Astrocyte (in vitro differentiated cells and primary cell): ENCODE measurements at regions not wholly inside any gene's neighbourhood (a gene's known extent, or its start where the extent isn't known, plus 50 kb on each side); places are given as distances from the start of the nearest gene placed in this dataset.

ENCODE experiments used
- DNase-seq: peaks from one replicate; pipeline ENCODE4 v3.0.0-alpha.2; 2010; ENCODE audit warnings: low read depth
- FAIRE-seq: peaks from 2 replicates; lab custom pipeline; 2011; peaks lifted over from hg19 to GRCh38; lab: Jason Lieb, UNC
- H2AFZ ChIP-seq: 2 replicates; pipeline ENCODE4 v1.6.0; 2012; ENCODE audit warnings: low read depth, low read length, inconsistent platforms
- H3K27ac ChIP-seq: 2 replicates; pipeline ENCODE4 v1.5.1; 2011; ENCODE audit warnings: low read depth, low read length, inconsistent platforms
- H3K27me3 ChIP-seq: 2 replicates; pipeline ENCODE4 v1.6.0; 2011; ENCODE audit warnings: low read length, inconsistent platforms; ENCODE audit not compliant: insufficient read depth
- H3K36me3 ChIP-seq: 2 replicates; pipeline ENCODE4 v1.5.1; 2011; ENCODE audit warnings: low read length, inconsistent platforms; ENCODE audit not compliant: insufficient read depth
- H3K4me1 ChIP-seq: 2 replicates; pipeline ENCODE4 v1.5.1; 2011; ENCODE audit warnings: low read length, inconsistent platforms; ENCODE audit not compliant: insufficient read depth
- H3K4me2 ChIP-seq: 2 replicates; pipeline ENCODE4 v1.6.0; 2012; ENCODE audit warnings: low read length, inconsistent platforms
- H3K4me3 ChIP-seq: 2 replicates; pipeline ENCODE4 v1.5.1; 2011; ENCODE audit warnings: low read depth, mild to moderate bottlenecking, low read length, inconsistent platforms; ENCODE audit not compliant: insufficient read depth
- H3K79me2 ChIP-seq: 2 replicates; pipeline ENCODE4 v1.6.0; 2012; ENCODE audit warnings: mild to moderate bottlenecking, low read length, inconsistent platforms; ENCODE audit not compliant: insufficient read depth
- H3K9ac ChIP-seq: 2 replicates; pipeline ENCODE4 v1.6.0; 2012; ENCODE audit warnings: mild to moderate bottlenecking, low read length, inconsistent platforms
- H3K9me3 ChIP-seq: 2 replicates; pipeline ENCODE4 v1.5.1; 2012; ENCODE audit warnings: low read depth, mild to moderate bottlenecking, low read length, inconsistent platforms; ENCODE audit not compliant: insufficient read depth
- H4K20me1 ChIP-seq: 2 replicates; pipeline ENCODE4 v1.6.0; 2012; ENCODE audit warnings: low read length, inconsistent platforms; ENCODE audit not compliant: insufficient read depth
- H3K27ac Mint-ChIP-seq: one replicate; pipeline ENCODE4 v1.8.0; 2021; ENCODE audit warnings: mild to moderate bottlenecking, mixed read lengths; ENCODE audit not compliant: unreplicated experiment
- H3K27me3 Mint-ChIP-seq: one replicate; pipeline ENCODE4 v1.8.0; 2021; ENCODE audit warnings: low read depth, mixed read lengths; ENCODE audit not compliant: unreplicated experiment
- H3K36me3 Mint-ChIP-seq: one replicate; pipeline ENCODE4 v1.8.0; 2021; ENCODE audit warnings: low read depth, mixed read lengths; ENCODE audit not compliant: unreplicated experiment
- H3K4me1 Mint-ChIP-seq: one replicate; pipeline ENCODE4 v1.8.0; 2021; ENCODE audit warnings: low read depth, mixed read lengths; ENCODE audit not compliant: unreplicated experiment
- H3K4me3 Mint-ChIP-seq: one replicate; pipeline ENCODE4 v1.8.0; 2021; ENCODE audit warnings: mild to moderate bottlenecking, moderate library complexity, mixed read lengths; ENCODE audit not compliant: unreplicated experiment
- H3K9me3 Mint-ChIP-seq: one replicate; pipeline ENCODE4 v1.8.0; 2021; ENCODE audit warnings: mild to moderate bottlenecking, mixed read lengths; ENCODE audit not compliant: unreplicated experiment
- EZH2 ChIP-seq: IDR thresholded peaks from 2 replicates; pipeline ENCODE4 v1.6.1; 2012; ENCODE audit warnings: mild to moderate bottlenecking, low read length, inconsistent platforms; ENCODE audit not compliant: insufficient read depth
- TF ChIP-seq, protein P1 (sequence below): IDR thresholded peaks from 2 replicates; pipeline ENCODE4 v1.5.1; 2011; ENCODE audit warnings: low read depth, mild to moderate bottlenecking, inconsistent platforms, low read length, moderate library complexity; ENCODE audit not compliant: insufficient read depth

DNA sequence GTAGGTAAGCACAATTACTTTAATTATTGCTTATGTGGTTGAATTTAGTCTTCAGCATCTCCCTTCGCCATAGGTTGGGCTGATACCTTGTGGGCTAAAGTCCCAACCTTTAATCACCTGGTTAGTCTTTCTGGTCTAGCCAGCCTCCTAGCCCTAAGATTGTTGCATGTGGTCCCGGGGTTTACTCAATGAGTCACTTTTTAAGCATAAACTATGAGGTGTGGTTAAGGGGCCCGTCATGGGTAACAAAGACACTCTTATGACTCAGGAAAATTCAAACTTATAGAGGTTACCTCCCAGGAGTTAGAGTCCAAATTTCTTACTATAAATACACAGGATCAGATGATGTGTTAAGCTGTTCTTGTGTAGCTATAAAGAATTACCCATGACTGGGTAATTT, 841.6 kb downstream of the TRIB2 start:
- H3K4me2 ChIP-seq, result peak overlapping the region; percentile 61
- Mint-ChIP-seq H3K27ac (peak overlapping the region; percentile 56), H3K4me1 (peaks cover 11% of the 10 kb centered on the region), H3K9me3 (peaks cover 4% of the 10 kb centered on the region), H3K36me3 (no peaks in the 10 kb centered on the region), H3K4me3 (no peak overlapping the region), H3K27me3 (no peaks in the 10 kb centered on the region)
- H3K4me1 ChIP-seq, result peaks cover 9% of the 10 kb centered on the region
- no peaks in the 10 kb centered on the region for H3K27me3 ChIP-seq
- DNase-seq (peak; percentile 92), FAIRE-seq (no peak)
- no peaks in the 10 kb centered on the region for H3K9me3 ChIP-seq
- no peaks in the 10 kb centered on the region for H3K36me3 ChIP-seq
- no peaks in the 10 kb centered on the region for H3K79me2 ChIP-seq
- H2AFZ ChIP-seq, result no peak overlapping the region
- H3K27ac ChIP-seq, result peak overlapping the region; percentile 21
- H3K4me3 ChIP-seq, result no peak overlapping the region
- TF ChIP-seq EZH2, result no peak
- TF ChIP-seq, protein P1, sequence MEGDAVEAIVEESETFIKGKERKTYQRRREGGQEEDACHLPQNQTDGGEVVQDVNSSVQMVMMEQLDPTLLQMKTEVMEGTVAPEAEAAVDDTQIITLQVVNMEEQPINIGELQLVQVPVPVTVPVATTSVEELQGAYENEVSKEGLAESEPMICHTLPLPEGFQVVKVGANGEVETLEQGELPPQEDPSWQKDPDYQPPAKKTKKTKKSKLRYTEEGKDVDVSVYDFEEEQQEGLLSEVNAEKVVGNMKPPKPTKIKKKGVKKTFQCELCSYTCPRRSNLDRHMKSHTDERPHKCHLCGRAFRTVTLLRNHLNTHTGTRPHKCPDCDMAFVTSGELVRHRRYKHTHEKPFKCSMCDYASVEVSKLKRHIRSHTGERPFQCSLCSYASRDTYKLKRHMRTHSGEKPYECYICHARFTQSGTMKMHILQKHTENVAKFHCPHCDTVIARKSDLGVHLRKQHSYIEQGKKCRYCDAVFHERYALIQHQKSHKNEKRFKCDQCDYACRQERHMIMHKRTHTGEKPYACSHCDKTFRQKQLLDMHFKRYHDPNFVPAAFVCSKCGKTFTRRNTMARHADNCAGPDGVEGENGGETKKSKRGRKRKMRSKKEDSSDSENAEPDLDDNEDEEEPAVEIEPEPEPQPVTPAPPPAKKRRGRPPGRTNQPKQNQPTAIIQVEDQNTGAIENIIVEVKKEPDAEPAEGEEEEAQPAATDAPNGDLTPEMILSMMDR, result no peak
- no peaks in the 10 kb centered on the region for H4K20me1 ChIP-seq
- peak overlapping the region; percentile 2 for H3K9ac ChIP-seq

DNA sequence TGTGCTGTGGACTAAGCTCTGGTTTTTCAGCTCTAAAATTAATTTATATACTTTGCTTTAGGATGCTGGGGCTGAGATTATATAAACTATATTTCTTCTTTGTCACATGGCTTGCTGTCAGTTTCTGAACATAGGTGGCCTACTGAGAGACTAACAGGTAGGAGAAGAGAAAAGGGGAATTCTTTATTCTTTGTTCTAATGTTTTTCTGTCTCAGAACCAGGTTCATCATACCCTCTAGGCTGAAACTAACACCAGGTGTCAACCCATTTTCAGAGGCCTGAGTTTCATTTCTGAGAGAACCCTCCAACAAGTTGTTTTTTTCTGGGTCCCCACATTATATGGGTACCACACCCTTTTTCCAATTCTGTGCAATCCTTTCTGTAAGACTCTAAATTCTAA, 843.6 kb downstream of the TRIB2 start:
- Histone ChIP-seq H3K79me2 (no peaks in the 10 kb centered on the region), H3K36me3 (no peaks in the 10 kb centered on the region), H3K9ac (no peak overlapping the region), H3K4me2 (no peak overlapping the region), H2AFZ (no peak overlapping the region), H3K27ac (no peak overlapping the region), H3K4me3 (no peak overlapping the region), H3K4me1 (peaks cover 9% of the 10 kb centered on the region), H3K27me3 (no peaks in the 10 kb centered on the region), H3K9me3 (no peaks in the 10 kb centered on the region), H4K20me1 (no peaks in the 10 kb centered on the region)
- Mint-ChIP-seq H3K27me3 (no peaks in the 10 kb centered on the region), H3K4me1 (peaks cover 11% of the 10 kb centered on the region), H3K9me3 (peaks cover 4% of the 10 kb centered on the region), H3K4me3 (no peak overlapping the region), H3K36me3 (no peaks in the 10 kb centered on the region), H3K27ac (no peak overlapping the region)
- FAIRE-seq (no peak), DNase-seq (no peak)
- TF ChIP-seq EZH2, result no peak
- TF ChIP-seq, protein P1, result no peak

DNA sequence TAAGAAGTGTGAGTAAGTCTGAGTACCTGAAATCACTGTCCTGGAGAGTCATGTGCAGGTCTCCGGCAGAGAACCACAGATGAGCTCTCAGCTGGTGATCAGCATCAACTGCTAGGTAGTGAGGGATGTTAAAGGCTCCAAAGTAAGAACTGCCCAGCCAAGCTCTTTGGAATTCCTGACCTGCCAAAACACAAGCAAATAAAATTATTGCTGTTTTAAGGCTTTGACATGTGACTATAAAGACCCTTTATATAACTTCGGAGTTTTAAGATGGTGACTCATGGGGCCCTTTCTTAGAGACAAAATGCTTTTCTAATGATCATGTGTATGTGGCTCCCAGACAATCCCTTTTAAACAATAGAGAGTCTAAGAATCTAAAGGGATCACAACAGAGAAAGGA, 855.7 kb downstream of the TRIB2 start:
- no peaks in the 10 kb centered on the region for H3K9me3 Mint-ChIP-seq
- H3K4me2 ChIP-seq, result peak overlapping the region; percentile 33
- no peak overlapping the region for H3K9ac ChIP-seq
- DNase-seq (peak; percentile 54), FAIRE-seq (no peak)
- peaks cover 5% of the 10 kb centered on the region for H3K4me1 Mint-ChIP-seq
- no peaks in the 10 kb centered on the region for H3K36me3 ChIP-seq
- H3K27me3 ChIP-seq, result no peaks in the 10 kb centered on the region
- H3K27ac ChIP-seq, result no peak overlapping the region
- no peak overlapping the region for H2AFZ ChIP-seq
- H3K79me2 ChIP-seq, result no peaks in the 10 kb centered on the region
- no peaks in the 10 kb centered on the region for H4K20me1 ChIP-seq
- no peak overlapping the region for H3K4me3 Mint-ChIP-seq
- H3K4me3 ChIP-seq, result no peak overlapping the region
- no peaks in the 10 kb centered on the region for H3K9me3 ChIP-seq
- no peaks in the 10 kb centered on the region for H3K36me3 Mint-ChIP-seq
- no peak for TF ChIP-seq EZH2
- TF ChIP-seq, protein P1, result no peak
- no peaks in the 10 kb centered on the region for H3K27me3 Mint-ChIP-seq
- H3K27ac Mint-ChIP-seq, result no peak overlapping the region
- peaks cover 4% of the 10 kb centered on the region for H3K4me1 ChIP-seq
